HS-5 (cell line): ENCODE measurements at regions not wholly inside any gene's neighbourhood (a gene's known extent, or its start where the extent isn't known, plus 50 kb on each side); places are given as distances from the start of the nearest gene placed in this dataset.

ENCODE experiments used
- DNase-seq: peaks from one replicate; pipeline ENCODE4 v3.0.0-alpha.2; 2012; ENCODE audit warnings: low read depth

DNA sequence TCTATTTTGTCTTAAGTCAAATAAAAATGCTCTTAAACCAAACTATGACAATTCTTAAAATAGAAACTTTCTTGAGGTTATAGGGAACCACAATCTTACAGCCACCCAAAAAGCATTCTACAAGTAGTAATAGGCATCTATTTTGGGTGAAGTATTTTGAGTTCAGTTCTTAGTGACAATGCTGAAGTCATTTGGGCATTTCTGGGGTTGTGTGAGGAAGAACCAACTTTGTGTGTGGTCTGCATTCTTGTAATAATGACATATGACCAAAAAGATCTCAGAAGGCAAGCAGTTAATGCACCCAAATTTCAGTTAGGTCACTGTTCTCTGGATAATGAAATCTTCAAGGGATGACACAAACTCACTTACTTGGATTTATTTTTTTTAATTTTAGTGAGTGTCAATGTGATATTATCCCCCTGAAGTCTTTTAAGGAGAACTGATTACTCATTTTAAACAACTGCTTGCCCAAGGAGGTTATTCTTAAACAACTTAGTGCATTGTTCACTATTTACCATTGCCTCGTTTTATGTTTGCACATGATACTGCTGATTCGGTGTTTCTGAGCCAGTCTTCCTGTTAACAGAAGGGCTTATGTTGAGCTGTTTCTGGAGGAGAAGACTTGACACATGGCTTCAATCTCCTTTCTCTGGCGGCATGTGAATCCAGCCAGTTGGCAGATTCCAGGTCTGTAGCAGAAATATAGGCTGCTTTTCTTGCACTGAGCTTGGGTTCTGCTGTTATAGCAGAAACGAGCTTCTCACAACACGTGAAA, 618.9 kb downstream of the BCKDHB start:
- no peak for DNase-seq

DNA sequence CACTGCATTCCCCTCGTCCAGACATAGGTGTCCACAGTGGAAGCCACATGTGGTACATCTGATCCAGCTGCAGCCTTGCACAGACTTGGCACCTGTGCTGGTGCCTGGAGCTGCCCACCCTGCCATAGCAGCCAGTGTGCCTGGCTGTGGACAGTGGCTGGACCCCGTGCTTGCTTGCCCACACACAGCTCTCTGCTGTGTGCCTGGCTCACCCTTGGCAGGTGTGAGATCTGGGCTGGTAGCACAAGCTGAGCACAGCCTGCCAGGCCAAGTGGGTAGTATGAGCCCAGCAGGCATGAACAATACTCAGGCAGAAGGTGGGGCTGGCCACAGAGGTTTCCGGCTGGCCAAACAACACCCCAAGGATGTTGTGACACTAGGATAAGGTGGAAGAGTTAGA, 614.4 kb downstream of the BCKDHB start:
- DNase-seq = no peak

DNA sequence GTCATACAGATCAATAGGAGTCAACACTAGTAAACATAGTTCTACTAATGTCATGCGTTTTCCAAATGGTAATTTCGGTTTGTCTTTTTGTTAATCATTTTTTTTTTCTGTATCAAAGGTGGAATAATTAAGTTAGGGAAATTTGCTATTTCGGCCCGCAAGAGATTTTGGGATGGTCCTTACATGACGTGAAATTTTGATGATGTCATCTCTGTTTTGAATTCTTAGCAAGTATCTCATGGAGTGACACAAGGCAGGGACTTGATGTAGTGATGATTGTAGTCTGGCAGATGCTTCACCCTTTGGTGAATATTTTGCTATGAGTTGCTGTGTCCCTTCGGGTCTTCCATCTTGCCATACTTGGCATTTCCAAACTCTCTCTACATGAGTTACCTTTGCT, 608.0 kb downstream of the BCKDHB start:
- DNase-seq = no peak

DNA sequence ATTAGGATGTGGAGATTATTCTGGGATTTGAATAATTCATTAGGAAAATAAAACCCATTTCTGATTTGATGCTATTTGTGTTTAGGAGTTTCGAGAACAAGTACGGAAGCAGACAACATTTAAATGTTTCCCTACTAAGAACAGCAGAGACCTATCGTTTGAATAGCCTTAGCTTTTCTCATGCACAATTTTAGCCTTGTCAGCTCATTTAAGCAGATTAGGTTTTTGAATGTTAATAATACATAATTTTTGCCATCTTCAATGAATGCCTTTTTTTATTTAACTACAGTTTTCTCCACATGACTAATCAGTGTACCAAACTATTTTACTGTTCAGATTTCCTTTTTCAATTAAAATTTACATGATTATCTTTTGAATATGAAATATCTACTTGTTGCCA, 592.0 kb downstream of the BCKDHB start:
- no peak for DNase-seq

DNA sequence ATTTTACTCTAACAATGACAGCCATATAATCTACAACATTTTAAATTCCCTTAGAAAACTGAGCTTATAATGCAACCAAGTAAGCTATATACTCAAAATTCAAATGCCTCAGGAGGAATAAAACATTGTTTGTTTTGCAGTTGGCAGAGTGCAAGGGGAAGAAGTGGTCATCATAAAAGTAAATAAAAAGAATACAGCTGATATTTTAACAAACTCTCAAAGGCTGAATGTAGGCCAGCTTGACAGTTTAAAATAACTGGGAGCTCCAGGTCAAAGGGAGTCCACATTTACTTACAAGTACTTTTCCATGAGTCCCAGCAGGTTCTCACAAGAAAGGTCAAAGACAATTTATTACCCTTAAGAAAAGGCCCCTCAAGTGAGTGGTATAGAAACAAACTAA, 589.8 kb downstream of the BCKDHB start:
- DNase-seq = no peak

DNA sequence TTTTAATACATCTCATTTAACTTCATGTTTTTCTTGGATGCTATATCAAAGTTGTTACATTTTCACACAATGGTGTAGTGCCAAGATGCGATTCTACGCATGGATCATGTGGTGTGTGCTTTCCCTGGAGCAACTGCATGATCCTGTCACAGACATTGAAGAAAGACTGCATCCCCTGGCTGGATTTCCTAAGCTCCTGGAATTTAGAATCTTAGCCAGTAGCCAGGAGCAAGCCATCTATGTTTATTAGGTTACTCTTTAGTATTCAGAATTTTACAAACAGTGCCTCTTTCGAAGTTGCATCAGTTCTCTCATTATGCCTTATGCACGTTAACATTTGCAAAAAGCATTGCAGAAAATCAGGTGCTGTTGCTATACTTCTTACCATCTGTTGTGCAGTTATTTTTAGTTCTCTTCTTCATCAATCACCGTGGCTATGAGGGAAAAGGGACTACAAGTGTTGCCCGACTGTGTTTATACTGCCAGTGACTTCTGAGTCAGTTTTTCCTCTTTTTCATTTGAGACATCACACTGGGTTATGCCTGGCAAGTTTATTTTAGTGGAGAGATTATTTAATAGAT, 584.2 kb downstream of the BCKDHB start:
- DNase-seq = no peak

DNA sequence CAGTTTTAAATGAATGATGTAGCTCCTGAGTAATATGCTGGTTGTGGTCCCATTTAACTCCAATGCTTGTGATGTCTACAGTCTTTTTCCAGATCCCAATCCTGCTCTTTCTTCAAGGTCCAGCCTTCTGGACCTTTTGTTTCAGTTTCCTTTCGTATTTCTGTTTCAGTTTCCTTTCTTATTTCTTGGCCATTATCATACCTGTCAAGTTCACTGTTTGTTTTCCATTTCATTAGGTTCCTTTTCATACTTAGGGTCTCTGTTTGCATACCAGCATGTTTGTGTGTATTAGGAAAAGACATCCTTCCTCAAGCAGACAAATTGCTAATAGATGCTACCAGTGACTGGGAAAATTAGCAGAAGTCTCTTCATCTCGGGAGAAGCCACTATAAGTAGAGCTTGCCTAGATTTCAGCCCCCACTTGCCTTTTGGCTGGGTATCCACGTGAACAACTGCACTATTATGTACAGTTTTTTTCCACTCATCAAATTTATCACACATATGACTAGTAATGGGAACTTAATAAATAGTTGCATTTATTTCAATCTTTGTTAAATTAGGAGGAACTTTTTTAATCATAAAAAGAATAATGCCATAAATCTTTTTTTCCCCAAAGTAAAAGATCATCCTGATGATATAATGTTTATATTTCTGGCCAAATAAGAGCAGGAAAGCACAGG, 583.4 kb downstream of the BCKDHB start:
- DNase-seq = peak; percentile 10

DNA sequence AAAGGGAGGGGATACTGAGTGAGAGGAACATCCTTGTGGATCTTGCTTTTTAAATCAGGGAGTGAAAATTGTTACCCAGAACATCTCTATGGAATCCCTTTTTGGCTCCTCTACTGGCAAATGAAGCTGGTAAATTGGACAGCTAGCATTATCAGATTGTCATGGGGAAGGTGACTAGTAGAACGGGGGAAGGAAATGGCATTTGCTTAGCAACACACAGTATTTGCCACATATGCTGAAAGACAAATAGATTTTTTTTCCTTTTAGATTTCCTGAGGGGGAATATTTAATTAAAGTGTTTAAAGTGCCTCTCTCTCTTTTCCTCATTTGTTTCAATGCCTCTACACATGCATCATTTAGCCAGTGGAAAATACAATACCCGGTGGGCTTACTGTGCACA, 573.5 kb downstream of the BCKDHB start:
- DNase-seq = no peak

DNA sequence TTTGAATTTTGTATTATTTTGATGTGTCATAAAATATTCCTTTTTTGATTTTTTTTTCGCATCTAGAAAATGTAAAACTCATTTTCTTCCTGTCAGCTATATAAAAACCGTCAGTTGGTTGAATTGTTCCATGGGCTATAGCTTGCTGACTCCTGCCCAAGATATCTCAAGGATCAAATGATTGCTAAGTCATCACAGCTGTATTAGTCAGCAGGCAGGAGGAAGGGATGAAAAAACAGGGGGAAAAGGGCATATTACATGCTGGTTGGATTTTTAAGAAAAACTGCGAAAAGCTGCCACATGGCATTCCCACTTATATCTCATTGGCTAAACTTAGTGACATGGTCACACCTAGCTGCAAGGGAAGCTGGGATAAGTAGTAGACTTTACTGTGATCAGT, 569.9 kb downstream of the BCKDHB start:
- DNase-seq = no peak

DNA sequence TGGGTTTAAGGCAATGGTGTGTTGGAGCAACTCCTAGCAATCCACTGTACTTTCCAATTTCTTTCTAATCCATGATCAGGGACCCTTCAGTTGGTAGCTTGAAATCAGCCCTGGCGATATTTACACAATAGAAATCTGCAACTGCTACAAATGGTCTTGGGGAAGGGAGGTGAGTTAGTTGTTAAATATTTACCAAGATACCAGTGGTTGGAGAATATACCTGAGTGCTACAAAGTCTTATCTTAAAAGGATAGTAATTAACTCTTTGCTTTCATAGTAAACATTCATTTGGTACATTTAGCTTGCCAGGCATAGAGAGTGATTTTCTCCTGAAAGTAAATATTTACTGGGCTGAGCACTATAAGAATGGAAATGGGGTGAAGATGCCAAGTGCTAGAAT, 568.2 kb downstream of the BCKDHB start:
- DNase-seq = no peak

DNA sequence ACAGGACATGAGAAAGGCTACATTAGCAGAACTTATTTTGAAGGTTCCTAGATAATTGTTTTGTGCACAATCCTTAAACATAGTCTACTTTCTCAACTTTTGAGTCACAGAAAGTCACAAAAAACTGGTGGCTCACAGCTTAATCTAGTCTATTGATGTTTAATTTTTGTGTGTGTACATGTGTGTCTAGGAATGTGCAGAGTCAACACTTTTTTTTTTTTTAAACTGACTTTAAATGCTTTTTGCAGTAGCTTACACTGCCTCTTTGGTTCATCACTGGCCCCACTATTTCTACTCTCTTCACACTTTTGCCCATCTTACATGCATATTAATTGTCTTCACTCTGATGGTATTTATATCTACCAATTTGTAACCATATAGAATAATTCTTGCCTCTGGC, 566.9 kb downstream of the BCKDHB start:
- DNase-seq = no peak

DNA sequence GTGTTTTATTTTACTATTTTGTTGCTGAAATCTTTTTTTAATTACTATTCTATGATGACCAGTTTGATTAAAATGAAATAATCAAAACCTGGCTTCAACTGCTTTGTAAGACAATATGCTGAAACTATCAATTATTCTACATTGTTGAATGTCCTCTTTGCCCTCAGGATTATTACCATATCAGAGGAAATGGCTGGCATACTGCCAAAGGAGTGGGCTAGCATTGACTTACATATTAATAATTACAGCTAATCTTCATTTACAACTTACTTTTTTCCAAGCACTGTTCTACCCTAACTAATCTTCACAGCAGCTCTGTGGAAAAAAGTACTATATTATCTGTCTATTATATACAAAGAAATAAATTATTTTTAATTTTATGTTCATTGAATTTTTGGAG, 560.5 kb downstream of the BCKDHB start:
- DNase-seq = no peak

DNA sequence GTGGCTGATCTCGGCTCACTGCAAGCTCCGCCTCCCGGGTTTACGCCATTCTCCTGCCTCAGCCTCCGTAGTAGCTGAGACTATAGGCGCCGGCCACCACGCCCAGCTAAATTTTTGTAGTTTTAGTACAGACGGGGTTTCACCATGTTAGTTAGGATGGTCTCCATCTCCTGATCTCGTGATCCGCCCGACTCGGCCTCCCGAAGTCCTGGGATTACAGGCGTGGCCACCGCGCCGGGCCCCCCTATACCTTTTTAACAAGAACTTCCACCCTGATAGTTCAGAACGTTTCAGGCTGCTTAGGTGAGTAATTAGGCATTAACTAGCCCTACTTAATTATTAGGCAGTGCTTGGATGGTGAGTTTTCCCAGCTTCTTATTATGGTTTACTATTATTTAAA, 552.5 kb downstream of the BCKDHB start:
- DNase-seq = no peak

DNA sequence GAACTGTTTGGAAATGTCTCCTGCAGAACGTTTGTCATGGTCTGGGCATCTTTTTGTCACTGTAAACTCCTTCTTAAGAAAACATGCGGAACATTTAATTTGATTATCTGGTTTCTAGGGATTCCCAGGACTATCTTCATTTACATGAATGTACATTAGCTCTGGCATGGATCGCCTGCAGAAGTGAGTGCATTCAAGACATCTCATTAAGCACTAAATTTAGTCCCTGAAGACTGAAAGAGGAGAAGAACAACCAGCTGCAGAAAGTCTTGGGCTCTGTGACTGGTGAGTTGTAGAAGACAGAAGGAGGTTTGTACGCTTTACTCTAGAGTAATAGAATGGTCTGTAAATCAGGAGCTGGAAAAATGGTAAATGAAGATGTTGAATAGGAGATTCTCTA, 540.7 kb downstream of the BCKDHB start:
- DNase-seq = no peak

DNA sequence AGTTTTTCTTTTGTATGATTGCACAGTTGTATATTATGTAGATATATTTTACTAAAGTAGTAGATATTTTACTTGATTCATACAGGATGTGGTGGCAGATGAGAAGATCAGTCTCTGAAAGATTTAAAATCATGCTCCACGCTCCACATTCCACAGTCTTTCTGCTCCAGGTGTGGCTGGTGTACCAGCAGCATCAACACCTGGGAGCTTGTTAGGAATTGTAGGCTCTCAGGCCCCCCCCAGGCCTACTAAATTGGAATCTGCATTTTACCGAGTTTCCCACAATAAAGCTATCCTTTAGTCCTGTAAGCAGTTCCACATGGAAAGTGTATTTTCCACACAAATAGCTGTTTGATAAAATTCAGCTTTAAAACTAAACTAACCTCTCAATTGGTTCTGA, 537.4 kb downstream of the BCKDHB start:
- no peak for DNase-seq

DNA sequence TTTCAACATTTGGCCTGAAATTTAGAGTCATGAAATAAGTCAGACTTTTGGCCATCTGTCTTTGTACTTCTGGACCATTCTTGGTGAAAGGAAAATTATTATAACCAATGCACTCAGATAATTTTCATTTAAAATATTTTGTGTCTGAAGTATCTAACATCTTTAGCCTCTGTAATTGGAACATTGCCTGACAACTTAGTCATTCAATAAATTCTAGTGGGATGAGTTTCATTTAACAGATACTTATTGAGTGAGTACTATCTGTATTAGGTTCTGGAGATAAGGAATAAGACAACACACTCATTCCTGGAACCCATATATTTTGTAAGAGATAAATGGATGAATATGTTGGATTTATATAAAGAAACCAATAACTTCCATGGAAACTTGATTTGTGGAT, 536.0 kb downstream of the BCKDHB start:
- DNase-seq = peak; percentile 60

DNA sequence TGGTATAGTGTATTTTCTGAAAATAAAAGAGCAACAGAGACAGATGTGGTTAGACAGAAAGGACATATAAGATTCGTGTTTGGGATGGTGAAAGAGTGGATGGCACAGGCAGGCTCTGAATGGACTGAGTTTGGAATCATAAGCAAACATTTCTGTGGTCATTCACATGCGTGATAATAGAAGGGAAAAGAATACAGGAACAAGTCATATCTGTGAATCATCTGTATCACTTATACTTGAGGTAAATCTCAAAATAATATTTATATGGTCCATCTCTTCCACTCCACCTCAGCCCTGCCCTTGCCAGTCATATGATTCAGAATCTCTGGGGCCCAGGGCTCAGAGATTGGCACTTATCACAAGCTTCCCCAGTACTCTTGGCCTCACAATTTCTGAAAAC, 535.1 kb downstream of the BCKDHB start:
- no peak for DNase-seq

DNA sequence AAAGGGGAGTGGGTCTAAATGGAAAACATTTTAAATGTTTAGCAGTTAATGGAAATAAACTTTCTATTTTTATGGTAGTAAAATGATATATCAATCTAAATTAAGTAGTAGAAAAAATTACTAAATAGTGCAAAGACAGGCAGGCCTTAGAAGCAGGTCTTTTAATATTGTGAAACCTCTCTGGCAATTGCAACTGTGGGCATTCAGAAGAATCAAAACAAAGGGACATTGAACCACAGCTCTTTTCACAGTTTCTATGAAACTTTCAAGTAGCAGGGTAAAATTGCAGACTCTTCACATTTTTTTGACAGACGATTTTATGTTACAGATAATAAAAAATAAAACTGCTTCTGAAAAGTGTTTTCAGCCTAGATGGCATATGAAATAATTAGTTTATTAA, 533.7 kb downstream of the BCKDHB start:
- DNase-seq = no peak

DNA sequence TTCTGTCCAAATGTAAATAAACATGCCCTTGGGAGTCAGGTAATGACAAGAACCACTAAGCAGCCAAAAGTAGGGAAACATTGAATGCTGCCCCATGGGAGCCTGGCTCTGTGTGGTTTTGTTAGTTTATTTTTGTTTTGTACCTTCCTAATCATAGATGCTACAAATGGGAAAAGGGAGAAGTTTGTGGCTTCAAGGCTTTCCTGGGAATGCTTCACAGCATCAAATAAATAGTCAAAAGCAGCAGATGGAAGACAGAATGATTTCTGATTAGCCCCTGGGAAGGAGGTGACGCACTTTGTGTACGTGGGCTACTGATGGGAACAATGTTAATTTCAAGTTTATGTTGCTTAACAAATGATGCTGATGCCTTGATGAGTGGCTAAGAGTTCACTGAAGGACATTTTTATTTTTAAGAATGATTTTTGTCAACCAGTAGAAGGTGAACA, 532.7 kb downstream of the BCKDHB start:
- no peak for DNase-seq

DNA sequence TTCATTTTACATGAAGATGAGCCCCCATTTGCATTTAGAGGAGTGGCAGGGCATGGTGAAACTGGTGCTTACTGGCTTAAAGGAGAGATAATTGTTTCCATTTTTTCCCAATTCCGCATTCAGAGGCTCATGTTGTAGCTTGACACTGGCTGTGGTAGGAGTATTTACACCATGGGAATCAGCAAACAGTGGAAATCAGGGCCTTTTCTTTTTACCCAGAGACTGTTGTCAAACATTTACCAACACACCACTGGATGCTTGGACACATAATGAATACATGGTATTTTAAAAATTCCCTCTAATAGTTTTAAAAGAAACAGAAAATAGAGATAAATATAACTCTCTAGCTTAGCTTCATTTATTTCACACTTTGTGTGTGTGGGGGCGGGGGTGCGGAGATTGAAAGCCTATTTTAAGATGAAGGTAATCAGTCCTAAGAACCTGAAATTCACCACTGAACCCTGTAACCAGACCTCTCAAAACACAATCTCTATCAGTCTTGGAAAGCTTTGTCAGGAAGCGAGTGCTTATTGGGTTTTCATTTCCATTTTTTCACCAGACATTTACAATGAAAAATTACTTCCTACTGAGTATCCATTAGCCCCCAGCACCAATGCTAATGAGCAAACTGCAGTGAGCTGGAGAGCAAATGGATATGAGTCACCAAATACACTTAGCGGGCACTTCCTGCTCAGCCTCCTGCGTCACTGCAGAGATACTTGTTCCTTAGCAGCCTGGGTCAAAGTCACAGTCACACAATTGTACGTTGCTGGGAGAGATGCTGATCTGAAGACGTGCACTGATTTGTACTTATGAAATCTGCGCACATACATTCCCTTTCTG, 532.0 kb downstream of the BCKDHB start:
- DNase-seq = peak; percentile 66

DNA sequence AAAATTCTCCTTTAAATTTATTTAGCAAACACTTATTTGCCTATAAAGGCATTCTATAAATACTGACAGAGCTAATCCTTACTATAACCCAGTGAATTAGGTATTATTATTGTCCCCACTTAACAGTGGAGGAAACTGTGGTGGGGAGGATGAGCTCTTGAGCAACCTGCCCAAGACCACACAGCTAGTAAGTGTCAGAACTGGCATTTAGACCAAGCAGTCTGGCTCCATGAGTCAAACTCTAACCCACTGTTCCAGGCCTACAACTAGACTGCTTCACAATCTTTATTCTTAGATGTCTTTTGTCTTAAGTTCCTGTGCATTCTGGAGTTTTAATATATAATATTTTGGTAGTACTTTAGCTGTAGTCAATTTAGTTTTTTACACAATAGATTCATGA, 530.8 kb downstream of the BCKDHB start:
- no peak for DNase-seq

DNA sequence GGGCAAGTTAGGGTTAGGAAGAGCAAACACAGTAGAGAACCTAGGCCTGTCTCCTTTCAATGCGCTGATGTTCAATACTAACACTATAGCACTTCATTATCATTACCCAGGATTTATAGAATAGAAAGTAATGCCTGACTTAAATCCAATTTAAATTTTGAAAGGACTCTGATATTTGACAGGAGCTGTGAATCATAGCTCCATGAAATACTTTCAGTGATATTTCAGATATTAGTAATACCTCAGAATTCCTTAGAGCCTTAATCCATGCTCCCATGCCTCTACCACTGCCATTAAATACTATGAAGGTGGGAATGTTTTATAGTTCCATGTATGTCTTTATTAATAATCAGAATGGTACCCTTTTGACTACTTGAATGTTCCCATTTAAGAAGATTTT, 530.2 kb downstream of the BCKDHB start:
- no peak for DNase-seq

DNA sequence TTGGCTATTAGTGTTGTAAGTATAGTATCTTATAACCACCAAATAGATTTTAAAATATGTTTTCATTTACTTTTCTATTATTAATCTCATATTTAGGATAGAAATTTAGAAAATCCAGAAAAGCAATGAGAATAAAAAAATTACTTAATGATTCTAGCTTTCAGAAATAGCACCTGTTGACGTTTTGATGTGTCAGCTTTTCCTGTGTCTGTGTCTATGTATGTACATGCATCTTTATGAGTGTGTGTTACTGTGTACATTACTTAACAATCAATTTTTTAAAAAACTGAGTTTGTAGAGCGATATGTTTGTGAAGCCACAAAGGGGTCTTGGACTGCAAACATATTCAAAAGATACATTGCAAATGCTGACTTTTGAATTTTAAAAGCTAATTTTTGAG, 526.9 kb downstream of the BCKDHB start:
- no peak for DNase-seq
